HL-60 (cell line): ENCODE measurements at regions not wholly inside any gene's neighbourhood (a gene's known extent, or its start where the extent isn't known, plus 50 kb on each side); places are given as distances from the start of the nearest gene placed in this dataset.

Experiments
- DNase-seq, 2 experiments: peaks; one replicate each; pipeline ENCODE4 v3.0.0-alpha.2; 2010 to 2020; ENCODE audit warnings: low read depth in 1 of 2, low spot score in 1 of 2
- H3K27ac ChIP-seq: fragments of 250-450 bp; sonication (Bioruptor Pico); replicated peaks from 2 replicates; pipeline ENCODE4 v1.5.1; 2020; ENCODE audit warnings: mild to moderate bottlenecking, moderate library complexity
- H3K27me3 ChIP-seq: fragments of 250-450 bp; sonication (Bioruptor Pico); 2 replicates; pipeline ENCODE4 v1.5.1; 2021; ENCODE audit warnings: mild to moderate bottlenecking, moderate library complexity; ENCODE audit not compliant: insufficient read depth, poor library complexity, severe bottlenecking
- H3K4me3 ChIP-seq: replicated peaks from 2 replicates; pipeline ENCODE4 v1.5.1; 2011; ENCODE audit warnings: mild to moderate bottlenecking, control low read depth, low read length; ENCODE audit not compliant: insufficient read depth
- CTCF ChIP-seq: IDR thresholded peaks from one replicate; pipeline ENCODE4 v1.5.1; 2011; ENCODE audit warnings: low read length, control low read depth, inconsistent platforms; ENCODE audit not compliant: insufficient read depth
- GABPA ChIP-seq: IDR thresholded peaks from 2 replicates; pipeline ENCODE4 v1.6.1; 2012; ENCODE audit warnings: low read depth
- POLR2AphosphoS5 ChIP-seq: IDR thresholded peaks from 2 replicates; pipeline ENCODE4 v1.6.1; 2012; ENCODE audit warnings: low read depth
- REST ChIP-seq: IDR thresholded peaks from 2 replicates; pipeline ENCODE4 v1.6.1; 2012; ENCODE audit warnings: low read depth; ENCODE audit not compliant: insufficient replicate concordance
- SPI1 ChIP-seq: IDR thresholded peaks from 2 replicates; pipeline ENCODE4 v1.6.1; 2012; ENCODE audit warnings: low read depth, mild to moderate bottlenecking, borderline replicate concordance

GRCh38 chr11:128355558-128355957 is 231.8 kb downstream of the ETS1 start:
- TF ChIP-seq GABPA: no peak
- no peak for TF ChIP-seq CTCF
- no peak for TF ChIP-seq SPI1
- no peak for TF ChIP-seq REST
- no peak for TF ChIP-seq POLR2AphosphoS5
- H3K27ac ChIP-seq: no peak overlapping the region
- H3K27me3 ChIP-seq: peaks cover 15% of the 10 kb centered on the region
- DNase-seq: no peak
- H3K4me3 ChIP-seq: no peak overlapping the region

- DNase-seq: no peak
- no peak for TF ChIP-seq REST
- TF ChIP-seq SPI1: no peak
- TF ChIP-seq GABPA: no peak
- H3K27me3 ChIP-seq: peaks cover 15% of the 10 kb centered on the region
Observed at GRCh38 chr11:128354476-128354875, 232.9 kb downstream of the ETS1 start.

GRCh38 chr11:128351168-128351567 is 236.2 kb downstream of the ETS1 start:
- Histone ChIP-seq H3K4me3 (no peak overlapping the region), H3K27ac (no peak overlapping the region), H3K27me3 (peaks cover 15% of the 10 kb centered on the region)
- no peak for TF ChIP-seq CTCF
- no peak for TF ChIP-seq POLR2AphosphoS5
- TF ChIP-seq REST: no peak
- DNase-seq: no peak

More at GRCh38 chr11:128354476-128354875, 232.9 kb downstream of the ETS1 start:
- no peak overlapping the region for H3K4me3 ChIP-seq
- H3K27ac ChIP-seq: no peak overlapping the region

- H3K27ac ChIP-seq: no peak overlapping the region
- DNase-seq: no peak
- H3K27me3 ChIP-seq: peaks cover 13% of the 10 kb centered on the region
- TF ChIP-seq POLR2AphosphoS5: no peak
- TF ChIP-seq CTCF: no peak
- TF ChIP-seq GABPA: no peak
- TF ChIP-seq SPI1: no peak
- no peak for TF ChIP-seq REST
- no peak overlapping the region for H3K4me3 ChIP-seq
Observed at GRCh38 chr11:128349650-128350299, 237.6 kb downstream of the ETS1 start.
